ENCODE measurements at regions not wholly inside any gene's neighbourhood (a gene's known extent, or its start where the extent isn't known, plus 50 kb on each side); places are given as distances from the start of the nearest gene placed in this dataset.

DNA sequence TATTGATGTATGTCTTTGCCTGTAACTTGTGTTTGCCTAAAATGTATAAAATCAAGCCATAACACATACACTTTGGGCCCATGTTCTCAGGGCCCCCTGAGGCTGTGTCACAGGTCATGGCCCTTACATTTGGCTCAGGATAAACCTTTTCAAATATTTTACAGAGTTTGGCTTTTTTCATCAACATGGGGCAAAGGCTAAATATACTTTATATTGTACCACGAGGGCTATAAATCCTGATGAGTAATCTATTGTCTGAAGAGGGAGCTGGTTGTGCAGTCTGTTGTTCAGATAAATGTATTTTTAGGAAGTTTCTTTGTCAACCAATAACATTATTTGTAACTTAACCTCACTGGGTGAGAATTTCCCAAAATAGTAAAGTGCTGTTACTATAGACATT lies 404.6 kb upstream of the DDI1 start:
- H3K4me1 ChIP-seq (ENCODE audit: control insufficient read depth, insufficient read depth, low read length), result no peaks in the 10 kb centered on the region
- no peaks in the 10 kb centered on the region for H3K27me3 ChIP-seq (ENCODE audit: control insufficient read depth, insufficient read depth, low read length)
- intact Hi-C loops (cut with micrococcal nuclease; ENCODE audit: unreplicated experiment), result no loop called here
- CTCF ChIA-PET, result no interaction called here
- POLR2A ChIA-PET, result no interaction called here
- BruUV-seq (replicated peaks), result no TSS peak
- TF ChIP-seq, protein P1, sequence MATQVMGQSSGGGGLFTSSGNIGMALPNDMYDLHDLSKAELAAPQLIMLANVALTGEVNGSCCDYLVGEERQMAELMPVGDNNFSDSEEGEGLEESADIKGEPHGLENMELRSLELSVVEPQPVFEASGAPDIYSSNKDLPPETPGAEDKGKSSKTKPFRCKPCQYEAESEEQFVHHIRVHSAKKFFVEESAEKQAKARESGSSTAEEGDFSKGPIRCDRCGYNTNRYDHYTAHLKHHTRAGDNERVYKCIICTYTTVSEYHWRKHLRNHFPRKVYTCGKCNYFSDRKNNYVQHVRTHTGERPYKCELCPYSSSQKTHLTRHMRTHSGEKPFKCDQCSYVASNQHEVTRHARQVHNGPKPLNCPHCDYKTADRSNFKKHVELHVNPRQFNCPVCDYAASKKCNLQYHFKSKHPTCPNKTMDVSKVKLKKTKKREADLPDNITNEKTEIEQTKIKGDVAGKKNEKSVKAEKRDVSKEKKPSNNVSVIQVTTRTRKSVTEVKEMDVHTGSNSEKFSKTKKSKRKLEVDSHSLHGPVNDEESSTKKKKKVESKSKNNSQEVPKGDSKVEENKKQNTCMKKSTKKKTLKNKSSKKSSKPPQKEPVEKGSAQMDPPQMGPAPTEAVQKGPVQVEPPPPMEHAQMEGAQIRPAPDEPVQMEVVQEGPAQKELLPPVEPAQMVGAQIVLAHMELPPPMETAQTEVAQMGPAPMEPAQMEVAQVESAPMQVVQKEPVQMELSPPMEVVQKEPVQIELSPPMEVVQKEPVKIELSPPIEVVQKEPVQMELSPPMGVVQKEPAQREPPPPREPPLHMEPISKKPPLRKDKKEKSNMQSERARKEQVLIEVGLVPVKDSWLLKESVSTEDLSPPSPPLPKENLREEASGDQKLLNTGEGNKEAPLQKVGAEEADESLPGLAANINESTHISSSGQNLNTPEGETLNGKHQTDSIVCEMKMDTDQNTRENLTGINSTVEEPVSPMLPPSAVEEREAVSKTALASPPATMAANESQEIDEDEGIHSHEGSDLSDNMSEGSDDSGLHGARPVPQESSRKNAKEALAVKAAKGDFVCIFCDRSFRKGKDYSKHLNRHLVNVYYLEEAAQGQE (IDR thresholded peaks at IDR 0.05; ENCODE audit: insufficient read depth in 1 of 2, low read depth in 2 of 2, low read length in 1 of 2), result no peak
- H3K4me3 ChIP-seq (ENCODE audit: low read depth in 2 of 2, low read length in 2 of 2), result no peak overlapping the region
- ATAC-seq (no peak), DNase-seq (ENCODE audit: low read depth, low spot score) (no peak)
- no peaks in the 10 kb centered on the region for H3K36me3 ChIP-seq (ENCODE audit: control insufficient read depth, insufficient read depth, low read length)
- H3K27ac ChIP-seq (ENCODE audit: low read length), result no peak overlapping the region
- H3K9me3 ChIP-seq (ENCODE audit: control insufficient read depth, insufficient read depth, low read depth, low read length), result no peaks in the 10 kb centered on the region
- in situ Hi-C loops (cut with HindIII; ENCODE audit: low pct_unique_long_range_greater_than_20kb, low sequenced_read_pairs), result no loop called here

DNA sequence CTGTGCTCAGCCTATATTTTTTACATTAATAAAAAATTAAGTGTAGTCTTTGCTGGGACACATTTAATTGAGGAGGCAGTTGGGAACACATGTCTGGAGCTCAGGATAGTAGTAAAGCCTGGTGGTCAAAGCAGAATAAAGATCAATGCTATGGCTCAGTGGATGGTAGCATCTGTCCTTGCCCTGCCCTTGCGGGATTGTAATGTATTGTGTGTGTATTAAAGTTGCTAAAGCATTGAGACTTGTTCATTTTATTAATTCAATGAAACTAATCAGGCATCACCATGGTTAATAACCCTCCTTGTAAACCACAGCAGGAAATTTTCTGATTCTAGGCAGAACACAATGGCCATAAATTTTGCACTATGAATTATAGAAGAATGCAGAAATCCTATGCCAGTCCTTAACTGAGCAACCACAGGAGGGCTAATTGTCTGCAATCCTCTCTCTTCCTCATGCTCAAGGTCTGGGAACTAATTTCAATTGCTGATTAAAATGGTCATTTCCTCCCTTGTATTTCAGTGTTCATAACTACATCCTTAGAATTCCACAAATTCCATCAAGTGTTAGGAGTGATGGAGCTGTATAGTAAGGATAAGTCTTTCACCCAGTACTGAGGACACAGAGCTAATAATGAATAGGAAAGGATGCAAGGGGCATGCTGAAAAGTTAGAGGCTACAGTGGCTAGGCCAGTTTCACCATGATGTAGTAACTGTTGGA lies 403.2 kb upstream of the DDI1 start:
- intact Hi-C loops (cut with micrococcal nuclease; ENCODE audit: unreplicated experiment), result no loop called here
- DNase-seq (ENCODE audit: low read depth, low spot score) (no peak), ATAC-seq (no peak)
- H3K9me3 ChIP-seq (ENCODE audit: control insufficient read depth, insufficient read depth, low read depth, low read length), result no peaks in the 10 kb centered on the region
- TF ChIP-seq POLR2AphosphoS5 (IDR thresholded peaks at IDR 0.05; ENCODE audit: low read depth, low read length) (no peak), TCF7L2 (IDR thresholded peaks at IDR 0.05; ENCODE audit: low read depth, low read length) (no peak), SIN3A (IDR thresholded peaks at IDR 0.05; ENCODE audit: borderline replicate concordance, insufficient read depth, low read depth, low read length) (no peak)
- TF ChIP-seq, protein P2, sequence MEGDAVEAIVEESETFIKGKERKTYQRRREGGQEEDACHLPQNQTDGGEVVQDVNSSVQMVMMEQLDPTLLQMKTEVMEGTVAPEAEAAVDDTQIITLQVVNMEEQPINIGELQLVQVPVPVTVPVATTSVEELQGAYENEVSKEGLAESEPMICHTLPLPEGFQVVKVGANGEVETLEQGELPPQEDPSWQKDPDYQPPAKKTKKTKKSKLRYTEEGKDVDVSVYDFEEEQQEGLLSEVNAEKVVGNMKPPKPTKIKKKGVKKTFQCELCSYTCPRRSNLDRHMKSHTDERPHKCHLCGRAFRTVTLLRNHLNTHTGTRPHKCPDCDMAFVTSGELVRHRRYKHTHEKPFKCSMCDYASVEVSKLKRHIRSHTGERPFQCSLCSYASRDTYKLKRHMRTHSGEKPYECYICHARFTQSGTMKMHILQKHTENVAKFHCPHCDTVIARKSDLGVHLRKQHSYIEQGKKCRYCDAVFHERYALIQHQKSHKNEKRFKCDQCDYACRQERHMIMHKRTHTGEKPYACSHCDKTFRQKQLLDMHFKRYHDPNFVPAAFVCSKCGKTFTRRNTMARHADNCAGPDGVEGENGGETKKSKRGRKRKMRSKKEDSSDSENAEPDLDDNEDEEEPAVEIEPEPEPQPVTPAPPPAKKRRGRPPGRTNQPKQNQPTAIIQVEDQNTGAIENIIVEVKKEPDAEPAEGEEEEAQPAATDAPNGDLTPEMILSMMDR (IDR thresholded peaks at IDR 0.05), result no peak
- TF ChIP-seq, protein P1 (IDR thresholded peaks at IDR 0.05; ENCODE audit: insufficient read depth in 1 of 2, low read depth in 2 of 2, low read length in 1 of 2), result no peak
- in situ Hi-C loops (cut with HindIII; ENCODE audit: low pct_unique_long_range_greater_than_20kb, low sequenced_read_pairs), result no loop called here
- H3K36me3 ChIP-seq (ENCODE audit: control insufficient read depth, insufficient read depth, low read length), result no peaks in the 10 kb centered on the region
- no peaks in the 10 kb centered on the region for H3K4me1 ChIP-seq (ENCODE audit: control insufficient read depth, insufficient read depth, low read length)
- BruUV-seq (replicated peaks), result no TSS peak
- H3K27ac ChIP-seq (ENCODE audit: low read length), result no peak overlapping the region
- ChIA-PET POLR2A (no interaction called here), CTCF (no interaction called here)
- no peak overlapping the region for H3K4me3 ChIP-seq (ENCODE audit: low read depth in 2 of 2, low read length in 2 of 2)
- H3K27me3 ChIP-seq (ENCODE audit: control insufficient read depth, insufficient read depth, low read length), result no peaks in the 10 kb centered on the region
